ENCODE measurements at regions not wholly inside any gene's neighbourhood (a gene's known extent, or its start where the extent isn't known, plus 50 kb on each side); places are given as distances from the start of the nearest gene placed in this dataset.
"Not testable (repeated sequence)": the region's sequence is repeated elsewhere in the genome, so short reads cannot be mapped to it uniquely, and the experiment has no call there.

DNA sequence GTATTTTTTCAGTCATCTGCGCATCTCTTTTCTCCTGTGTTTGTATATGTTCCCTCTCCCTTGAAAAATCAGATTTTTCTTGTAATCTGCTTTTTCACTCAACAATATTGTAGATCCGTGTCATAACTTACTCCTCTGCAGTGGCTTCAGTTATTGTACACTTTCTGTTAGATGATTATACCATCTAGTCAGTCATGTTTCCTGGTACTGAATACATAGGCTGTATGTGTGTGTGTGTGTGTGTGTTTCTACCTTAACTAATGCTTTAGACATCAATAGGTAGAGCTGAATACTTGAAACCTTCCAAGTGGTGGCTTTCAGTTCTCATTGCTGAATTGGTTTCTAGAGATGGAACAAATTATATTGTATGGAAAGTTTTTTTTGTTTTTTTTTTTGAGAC, 77.4 kb upstream of the LYSMD4 start:
- TF ChIP-seq, protein P1, sequence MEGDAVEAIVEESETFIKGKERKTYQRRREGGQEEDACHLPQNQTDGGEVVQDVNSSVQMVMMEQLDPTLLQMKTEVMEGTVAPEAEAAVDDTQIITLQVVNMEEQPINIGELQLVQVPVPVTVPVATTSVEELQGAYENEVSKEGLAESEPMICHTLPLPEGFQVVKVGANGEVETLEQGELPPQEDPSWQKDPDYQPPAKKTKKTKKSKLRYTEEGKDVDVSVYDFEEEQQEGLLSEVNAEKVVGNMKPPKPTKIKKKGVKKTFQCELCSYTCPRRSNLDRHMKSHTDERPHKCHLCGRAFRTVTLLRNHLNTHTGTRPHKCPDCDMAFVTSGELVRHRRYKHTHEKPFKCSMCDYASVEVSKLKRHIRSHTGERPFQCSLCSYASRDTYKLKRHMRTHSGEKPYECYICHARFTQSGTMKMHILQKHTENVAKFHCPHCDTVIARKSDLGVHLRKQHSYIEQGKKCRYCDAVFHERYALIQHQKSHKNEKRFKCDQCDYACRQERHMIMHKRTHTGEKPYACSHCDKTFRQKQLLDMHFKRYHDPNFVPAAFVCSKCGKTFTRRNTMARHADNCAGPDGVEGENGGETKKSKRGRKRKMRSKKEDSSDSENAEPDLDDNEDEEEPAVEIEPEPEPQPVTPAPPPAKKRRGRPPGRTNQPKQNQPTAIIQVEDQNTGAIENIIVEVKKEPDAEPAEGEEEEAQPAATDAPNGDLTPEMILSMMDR (IDR thresholded peaks at IDR 0.05; ENCODE audit: borderline replicate concordance, extremely low read depth, low read length, poor library complexity, severe bottlenecking) = not testable (repeated sequence)
- not testable (repeated sequence) for TF ChIP-seq EZH2 (IDR thresholded peaks at IDR 0.05; ENCODE audit: borderline replicate concordance, low read depth, low read length, severe bottlenecking)
